A673 (cell line): ENCODE measurements at regions not wholly inside any gene's neighbourhood (a gene's known extent, or its start where the extent isn't known, plus 50 kb on each side); places are given as distances from the start of the nearest gene placed in this dataset.

Experiments used
- CTCF ChIP-seq: fragments of 300-800, 200-600 bp; sonication (generic); conservative IDR thresholded peaks from 2 replicates; pipeline ENCODE4 v1.5.1; 2017; ENCODE audit warnings: low read depth, mild to moderate bottlenecking, antibody characterized with exemption, low read length, moderate library complexity, mixed read lengths
- EZH2 ChIP-seq: fragments of 200-600 bp; sonication (generic); IDR thresholded peaks from 2 replicates; pipeline ENCODE4 v1.6.1; 2017; ENCODE audit warnings: borderline replicate concordance, low read depth, mild to moderate bottlenecking, mixed read lengths, antibody characterized with exemption, low read length; ENCODE audit not compliant: poor library complexity, severe bottlenecking

- TF ChIP-seq CTCF, result no peak
- no peak for TF ChIP-seq EZH2
Measured at GRCh38 chr13:109842212-109842920, 56.0 kb upstream of the IRS2 start.
